NCI-H748 (cell line): ENCODE measurements at regions not wholly inside any gene's neighbourhood (a gene's known extent, or its start where the extent isn't known, plus 50 kb on each side); places are given as distances from the start of the nearest gene placed in this dataset.
"Not testable (repeated sequence)": the region's sequence is repeated elsewhere in the genome, so short reads cannot be mapped to it uniquely, and the experiment has no call there.

Source experiments
- DNase-seq: peaks from one replicate; lab custom pipeline; 2025; ENCODE audit not compliant: unreplicated experiment; lab: John Stamatoyannopoulos, UW

DNA sequence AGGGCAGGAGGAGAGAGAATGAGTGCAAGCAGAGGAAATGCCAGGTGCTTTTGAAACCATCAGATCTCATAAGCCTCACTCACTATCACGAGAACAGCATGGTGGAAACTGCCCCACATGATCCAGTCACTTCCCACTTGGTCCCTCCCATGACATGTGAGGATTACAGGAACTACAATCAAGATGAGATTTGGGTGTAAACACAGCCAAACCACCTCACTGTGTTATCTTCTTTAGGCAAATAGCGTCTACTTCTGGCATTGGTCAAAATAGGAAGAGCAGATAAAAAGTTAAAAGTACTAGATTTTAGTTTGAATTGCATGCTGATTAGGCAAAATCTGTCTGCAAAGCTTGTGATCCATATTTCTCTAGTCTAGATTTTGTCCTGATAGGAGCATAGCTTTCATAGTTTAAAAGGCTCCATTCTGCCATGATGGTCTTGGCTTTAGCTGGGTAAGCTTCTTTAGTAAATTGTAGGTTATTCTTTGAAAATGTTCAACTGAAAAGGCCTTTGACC is 267.5 kb downstream of the NKX6-1 start:
- DNase-seq: no peak

DNA sequence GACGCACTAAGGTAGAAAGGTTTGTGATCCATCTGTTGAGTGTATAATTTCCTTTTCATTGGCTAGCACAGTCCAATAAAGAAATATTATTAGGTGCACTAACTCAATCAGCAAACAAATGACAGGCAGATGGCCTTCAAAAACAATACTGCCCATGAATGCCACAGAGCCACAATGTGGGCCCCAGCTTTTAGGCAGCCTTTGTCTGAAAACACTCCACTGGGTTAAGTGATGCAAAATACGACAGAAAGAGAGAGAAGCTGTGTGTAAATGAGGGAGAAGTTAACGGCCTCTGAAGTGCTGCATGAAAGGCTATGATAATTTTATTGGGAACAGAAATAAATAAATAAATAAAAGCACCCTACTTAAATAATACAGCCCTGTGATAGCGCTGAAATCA is 274.6 kb downstream of the NKX6-1 start:
- peak; percentile 94 for DNase-seq

- no peak for DNase-seq
Measured at GRCh38 chr4:84221704-84222103, 277.4 kb downstream of the NKX6-1 start.

GRCh38 chr4:84220990-84221389 is 278.1 kb downstream of the NKX6-1 start:
- no peak for DNase-seq

DNA sequence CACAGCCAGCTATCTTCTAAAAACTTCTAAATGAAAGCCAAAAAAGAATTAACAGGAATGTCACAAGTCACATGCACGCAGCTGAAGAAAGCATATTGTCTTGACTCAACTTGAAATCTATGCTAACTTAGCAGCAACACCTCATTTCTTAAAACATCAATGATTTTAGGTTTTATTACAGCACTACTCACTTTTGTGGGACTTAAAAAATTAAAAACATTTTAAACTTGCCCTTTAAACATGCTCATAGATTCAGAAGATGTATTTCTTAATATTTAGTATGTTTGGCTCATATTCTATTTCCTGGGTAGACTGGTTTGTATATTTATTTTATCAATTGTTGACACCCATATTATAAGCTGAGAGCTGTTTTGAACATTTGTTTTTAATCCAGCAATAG is 279.4 kb downstream of the NKX6-1 start:
- no peak for DNase-seq

DNA sequence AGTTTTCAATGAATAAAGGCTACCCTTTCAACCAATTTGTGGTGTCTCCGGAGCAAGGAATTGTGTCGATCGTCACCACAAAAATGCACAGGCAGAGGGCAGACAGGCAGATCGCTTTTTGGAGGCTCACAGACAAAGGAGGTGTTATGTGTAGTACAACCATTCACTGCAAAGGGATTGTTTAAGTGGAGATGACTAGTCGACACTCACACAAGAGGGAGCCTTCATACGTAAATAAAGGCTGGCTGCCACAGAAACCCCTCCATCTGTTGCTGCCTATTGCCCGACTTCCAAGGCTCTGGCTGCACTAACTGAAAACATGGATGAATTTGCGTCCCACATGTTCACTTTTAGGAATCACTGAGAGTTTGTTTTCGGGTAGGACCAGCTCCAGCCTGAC is 281.1 kb downstream of the NKX6-1 start:
- DNase-seq: peak; percentile 52

GRCh38 chr4:84215217-84215616 is 283.9 kb downstream of the NKX6-1 start:
- DNase-seq: no peak

DNA sequence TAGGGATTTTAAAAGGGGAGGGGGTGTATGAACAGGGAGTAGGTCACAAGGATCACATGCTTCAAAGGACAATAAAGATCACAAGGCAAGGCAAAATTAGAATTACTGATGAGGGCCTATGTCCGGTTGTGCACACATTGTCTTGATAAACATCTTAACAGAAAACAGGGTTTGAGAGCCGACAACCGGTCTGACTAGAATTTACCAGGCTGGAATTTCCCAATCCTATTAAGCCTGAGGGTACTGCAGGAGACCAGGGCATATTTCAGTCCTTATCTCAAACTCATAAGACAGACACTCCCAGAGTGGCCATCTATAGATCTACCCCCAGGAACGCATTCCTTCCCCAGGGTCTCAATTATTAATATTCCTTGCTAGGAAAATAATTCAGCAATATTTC is 292.9 kb downstream of the NKX6-1 start:
- DNase-seq: not testable (repeated sequence)

- no peak for DNase-seq
Measured at GRCh38 chr4:84189144-84189543, 309.9 kb downstream of the NKX6-1 start.

DNA sequence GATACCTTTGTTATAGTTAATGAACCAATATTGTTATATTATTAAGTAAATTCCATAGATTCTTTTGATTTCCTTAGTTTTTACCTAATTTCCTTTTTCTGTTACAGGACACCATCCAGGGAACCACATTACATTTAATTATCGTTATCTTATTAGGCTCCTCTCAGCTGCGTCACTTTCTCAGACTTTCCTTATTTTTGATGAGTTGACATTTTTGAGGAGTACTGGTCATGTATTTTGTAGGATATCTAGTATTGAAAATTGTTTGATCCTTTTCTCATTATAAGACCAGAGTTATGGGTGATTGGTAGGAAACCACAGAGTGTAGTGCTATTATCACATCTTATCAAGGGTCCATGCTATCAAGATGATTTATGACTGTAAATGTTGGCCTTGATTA is 319.7 kb downstream of the NKX6-1 start:
- DNase-seq: no peak

GRCh38 chr4:84177831-84178542 is 321.1 kb downstream of the NKX6-1 start:
- no peak for DNase-seq

GRCh38 chr4:84176016-84176415 is 323.1 kb downstream of the NKX6-1 start:
- DNase-seq: no peak

DNA sequence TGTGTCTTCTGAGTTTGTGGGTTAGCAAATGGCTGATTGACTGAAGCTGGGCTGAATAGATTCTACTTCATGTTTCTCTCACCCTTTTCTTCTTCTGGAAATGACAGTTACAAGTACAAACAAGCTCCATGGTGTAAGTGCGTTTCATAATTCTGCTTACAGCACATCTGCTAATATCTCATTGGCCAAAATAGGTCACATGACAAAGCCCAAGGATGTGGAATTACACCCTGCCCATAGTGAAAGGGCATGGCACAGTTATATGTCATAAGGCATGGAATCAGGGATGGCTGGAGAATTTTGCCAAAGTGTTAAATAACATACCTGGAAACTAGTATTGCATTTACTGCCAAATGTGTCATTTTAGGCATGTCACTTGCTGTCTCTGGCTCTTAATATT is 327.2 kb downstream of the NKX6-1 start:
- DNase-seq: no peak

- no peak for DNase-seq
Measured at GRCh38 chr4:84167564-84167963, 331.5 kb downstream of the NKX6-1 start.

DNA sequence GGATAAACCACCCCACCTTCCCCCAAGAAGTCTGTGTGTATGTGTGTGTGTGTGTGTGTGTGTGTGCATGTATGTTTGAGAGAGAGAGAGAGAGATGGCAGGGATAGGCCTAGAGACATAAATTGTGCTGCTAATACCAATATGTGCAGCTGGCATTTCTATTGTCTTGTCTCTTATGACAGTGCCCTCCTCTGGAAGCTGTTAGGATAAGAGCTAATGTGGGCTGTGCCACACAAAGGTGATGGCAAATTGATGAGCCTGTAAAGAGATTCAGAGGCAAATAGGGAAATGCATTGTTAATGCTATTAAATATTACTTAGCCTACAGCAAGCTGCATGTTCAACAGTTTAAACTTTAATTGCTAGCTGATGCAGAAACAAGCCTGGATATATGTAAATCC is 332.0 kb downstream of the NKX6-1 start:
- DNase-seq: peak; percentile 70

DNA sequence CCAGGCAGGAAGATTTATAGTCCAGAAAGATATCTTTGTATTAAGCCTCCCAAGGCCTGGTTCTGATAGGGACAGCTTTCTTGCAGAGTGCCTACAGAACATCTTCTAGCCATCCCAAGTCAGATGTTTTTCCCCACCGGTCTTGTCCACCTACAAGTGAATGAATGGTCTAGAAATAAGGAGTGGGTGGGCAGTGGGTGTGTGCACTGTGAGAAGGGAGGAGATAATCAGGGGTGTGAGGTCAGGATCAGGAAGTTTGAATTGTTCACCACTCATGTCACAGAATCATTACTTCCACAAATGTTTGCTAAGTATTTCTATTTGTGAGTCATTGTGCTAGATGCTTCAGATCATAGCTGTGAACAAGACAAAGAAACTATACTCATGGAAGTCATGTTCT is 332.6 kb downstream of the NKX6-1 start:
- DNase-seq: no peak

- no peak for DNase-seq
Measured at GRCh38 chr4:84164201-84164600, 334.9 kb downstream of the NKX6-1 start.

GRCh38 chr4:84159762-84160161 is 339.3 kb downstream of the NKX6-1 start:
- DNase-seq: peak; percentile 31

- DNase-seq: no peak
Measured at GRCh38 chr4:84158670-84159069, 340.4 kb downstream of the NKX6-1 start.

GRCh38 chr4:84151574-84151973 is 347.5 kb downstream of the NKX6-1 start:
- no peak for DNase-seq

GRCh38 chr4:84150177-84150576 is 348.9 kb downstream of the NKX6-1 start:
- no peak for DNase-seq

GRCh38 chr4:84147831-84148230 is 351.3 kb downstream of the NKX6-1 start:
- no peak for DNase-seq

GRCh38 chr4:84146300-84146959 is 352.7 kb downstream of the NKX6-1 start:
- no peak for DNase-seq
